ENCODE measurements at regions not wholly inside any gene's neighbourhood (a gene's known extent, or its start where the extent isn't known, plus 50 kb on each side); places are given as distances from the start of the nearest gene placed in this dataset.
"Not testable (repeated sequence)": the region's sequence is repeated elsewhere in the genome, so short reads cannot be mapped to it uniquely, and the experiment has no call there.

DNA sequence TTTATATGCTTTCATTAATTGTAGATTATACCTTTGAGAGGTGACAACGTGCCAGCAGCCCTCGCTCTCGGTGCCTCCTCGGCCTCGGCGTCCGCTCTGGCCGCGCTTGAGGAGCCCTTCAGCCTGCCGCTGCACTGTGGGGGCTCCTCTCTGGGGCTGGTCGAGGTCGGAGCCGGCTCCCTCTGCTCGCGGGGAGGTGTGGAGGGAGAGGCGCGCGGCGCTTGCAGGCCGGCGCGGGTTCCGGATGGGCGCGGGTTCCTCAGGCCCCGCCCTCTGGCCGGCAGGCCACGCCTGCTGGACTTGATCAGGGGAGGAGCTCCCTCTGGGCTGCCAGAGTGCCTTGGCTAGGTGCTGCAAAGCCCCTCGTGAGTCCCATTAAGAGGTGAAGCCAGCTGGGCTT, 321.1 kb upstream of the PCDH18 start:
- no peak for DNase-seq (ENCODE audit: low spot score)

DNA sequence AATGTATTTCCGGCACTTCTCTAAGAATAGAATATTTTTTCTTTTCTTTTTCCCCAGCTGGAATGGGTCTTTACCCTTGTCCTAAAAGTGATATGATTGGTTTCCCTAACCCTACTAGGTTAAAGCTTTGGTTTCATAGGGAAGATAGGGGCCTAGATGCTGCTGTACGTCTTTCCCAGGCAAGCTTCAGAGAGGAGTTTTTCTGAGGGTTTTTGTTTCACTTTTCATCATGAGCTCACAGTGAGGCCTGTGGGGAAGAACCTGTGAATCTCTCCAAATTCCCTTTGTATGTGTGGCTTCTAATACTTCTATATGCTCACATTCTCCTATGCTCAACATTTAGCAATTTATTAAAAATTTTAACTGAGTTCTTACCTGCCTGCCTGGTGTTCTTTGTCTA, 320.0 kb upstream of the PCDH18 start:
- no peak for DNase-seq (ENCODE audit: low spot score)

- DNase-seq (ENCODE audit: low spot score) = no peak
Observed at GRCh38 chr4:137851435-137851834, 319.1 kb upstream of the PCDH18 start.

DNA sequence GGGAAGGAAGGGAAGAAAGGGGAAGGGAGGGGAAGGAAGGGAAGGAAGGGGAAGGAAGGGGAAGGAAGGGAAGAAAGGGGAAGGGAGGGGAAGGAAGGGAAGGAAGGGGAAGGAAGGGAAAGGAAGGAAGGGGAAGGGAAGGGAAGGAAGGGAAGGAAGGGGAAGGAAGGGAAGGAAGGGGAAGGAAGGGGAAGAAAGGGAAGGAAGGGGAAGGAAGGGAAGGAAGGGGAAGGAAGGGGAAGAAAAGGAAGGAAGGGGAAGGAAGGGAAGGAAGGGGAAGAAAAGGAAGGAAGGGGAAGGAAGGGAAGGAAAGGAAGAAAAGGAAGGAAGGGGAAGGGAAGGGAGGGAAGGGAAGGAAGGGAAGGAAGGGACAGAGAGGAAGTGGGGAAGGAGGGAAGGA, 295.7 kb upstream of the PCDH18 start:
- not testable (repeated sequence) for DNase-seq (ENCODE audit: low spot score)

- no peak for DNase-seq (ENCODE audit: low spot score)
Observed at GRCh38 chr4:137825505-137825904, 293.2 kb upstream of the PCDH18 start.

GRCh38 chr4:137823007-137823406, 290.7 kb upstream of the PCDH18 start:
- DNase-seq (ENCODE audit: low spot score) = no peak

GRCh38 chr4:137819964-137820383, 287.7 kb upstream of the PCDH18 start:
- DNase-seq (ENCODE audit: low spot score) = peak; percentile 8

DNA sequence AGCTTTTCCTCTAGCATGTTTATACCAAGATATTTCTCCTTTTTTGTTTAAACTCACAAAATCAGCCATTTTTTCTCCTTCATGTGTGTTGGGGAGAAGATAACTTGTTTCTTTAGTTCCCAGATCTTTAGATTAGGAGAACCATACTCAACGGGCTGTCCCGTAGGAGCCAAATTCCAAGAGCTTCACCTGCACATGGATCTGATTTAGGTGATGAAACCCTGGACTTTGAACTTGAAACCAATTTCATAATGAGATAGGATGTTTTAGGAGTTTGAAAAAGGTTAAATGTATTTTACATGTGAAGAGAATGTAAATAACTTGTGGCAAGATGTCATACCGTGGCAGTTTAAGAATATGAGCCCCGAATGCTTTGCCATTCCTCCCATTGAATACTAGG, 280.0 kb upstream of the PCDH18 start:
- no peak for DNase-seq (ENCODE audit: low spot score)

DNA sequence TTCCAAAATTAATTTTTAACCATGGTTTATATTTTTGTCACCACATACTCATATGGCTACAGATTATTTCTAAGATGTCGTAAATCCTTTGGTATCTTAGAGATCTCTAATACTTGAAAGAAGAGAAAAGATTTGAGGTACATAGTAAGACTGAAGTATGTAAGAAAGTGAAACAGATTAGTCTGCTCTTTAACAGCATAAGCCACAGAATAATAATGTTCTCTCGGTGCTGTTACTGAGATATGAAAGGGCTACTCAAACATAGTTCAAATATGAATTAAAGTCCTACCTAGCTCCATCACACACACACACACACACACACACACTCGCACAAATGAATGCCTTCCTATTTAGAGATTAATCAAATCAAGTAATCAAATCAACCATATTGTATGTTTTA, 274.1 kb upstream of the PCDH18 start:
- no peak for DNase-seq (ENCODE audit: low spot score)

DNA sequence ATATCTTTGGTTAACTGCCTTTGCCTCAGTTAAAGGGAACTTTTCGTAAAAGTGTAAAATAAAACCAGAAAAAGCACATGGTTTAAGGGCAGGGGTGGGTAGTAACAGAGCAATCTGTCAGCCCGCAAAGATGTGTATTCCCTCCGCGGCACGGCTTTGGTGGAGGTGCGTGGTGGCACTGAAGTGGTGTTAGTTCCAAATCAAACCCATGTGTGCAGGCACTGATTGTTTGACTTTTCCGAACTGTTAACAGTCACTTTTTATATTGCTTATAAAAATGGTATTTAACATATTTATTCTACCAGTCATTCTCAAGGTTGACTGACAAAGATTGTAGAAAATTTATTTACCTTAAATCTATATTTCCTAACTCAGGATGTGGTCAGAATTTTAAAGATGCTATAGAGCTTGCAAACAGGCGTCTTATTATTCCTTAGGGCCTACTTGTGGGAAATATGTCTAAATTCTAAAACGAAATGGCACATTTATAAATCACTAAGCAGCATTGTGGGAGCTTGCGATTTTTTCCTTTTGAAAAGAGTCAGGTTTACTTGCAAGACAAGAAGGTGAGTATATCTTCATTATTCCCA, 272.7 kb upstream of the PCDH18 start:
- no peak for DNase-seq (ENCODE audit: low spot score)

- DNase-seq (ENCODE audit: low spot score) = no peak
Observed at GRCh38 chr4:137800861-137801260, 268.6 kb upstream of the PCDH18 start.

- DNase-seq (ENCODE audit: low spot score) = no peak
Observed at GRCh38 chr4:137794764-137795254, 262.5 kb upstream of the PCDH18 start.

DNA sequence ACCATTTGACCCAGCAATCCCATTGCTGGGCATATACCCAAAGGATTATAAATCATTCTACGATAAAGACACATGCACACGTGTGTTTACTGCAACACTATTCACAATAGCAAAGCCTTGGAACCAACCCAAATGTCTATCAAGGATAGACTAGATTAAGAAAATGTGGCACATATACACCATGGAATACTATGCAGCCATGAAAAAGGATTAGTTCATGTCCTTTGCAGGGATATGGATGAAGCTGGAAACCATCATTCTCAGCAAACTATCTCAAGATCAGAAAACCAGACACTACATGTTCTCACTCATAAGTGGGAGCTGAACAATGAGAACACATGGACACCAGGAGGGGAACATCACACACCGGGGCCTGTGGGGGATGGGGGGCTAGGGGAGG, 257.0 kb upstream of the PCDH18 start:
- not testable (repeated sequence) for DNase-seq (ENCODE audit: low spot score)

DNA sequence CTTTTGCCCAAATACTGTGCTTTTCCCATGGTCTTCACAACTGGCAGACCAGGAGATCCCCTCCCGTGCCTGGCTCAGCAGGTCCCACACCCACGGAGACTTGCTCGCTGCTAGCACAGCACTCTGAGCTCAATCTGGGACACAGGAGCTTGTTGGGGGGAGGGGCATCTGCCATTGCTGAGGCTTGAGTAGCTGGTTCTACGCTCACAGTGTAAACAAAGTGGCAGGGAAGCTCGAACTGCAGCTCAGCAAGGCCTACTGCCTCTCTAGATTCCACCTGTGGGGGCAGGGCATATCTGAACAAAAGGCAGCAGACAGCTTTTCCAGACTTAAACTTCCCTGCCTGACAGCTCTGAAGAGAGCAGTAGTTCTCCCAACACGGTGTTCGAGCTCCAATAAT, 251.6 kb upstream of the PCDH18 start:
- not testable (repeated sequence) for DNase-seq (ENCODE audit: low spot score)

DNA sequence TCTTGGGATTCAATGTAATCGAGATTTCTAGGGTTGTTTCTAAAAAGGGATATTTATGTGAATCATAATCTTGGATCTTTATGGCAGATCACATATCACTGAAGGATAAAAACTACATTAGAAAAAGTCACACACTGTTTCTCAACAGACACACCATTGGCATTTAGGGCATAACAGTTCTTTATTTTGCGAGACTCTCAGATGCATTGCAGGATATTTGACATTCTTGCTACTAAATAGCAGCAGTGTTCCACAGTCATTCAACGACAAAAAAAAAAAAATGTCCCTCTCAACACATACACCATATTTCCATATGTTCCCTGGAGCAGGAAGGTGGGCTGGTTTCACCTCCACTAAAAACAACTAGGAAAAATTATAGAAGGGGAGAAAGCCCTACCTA, 243.4 kb upstream of the PCDH18 start:
- DNase-seq (ENCODE audit: low spot score) = no peak

DNA sequence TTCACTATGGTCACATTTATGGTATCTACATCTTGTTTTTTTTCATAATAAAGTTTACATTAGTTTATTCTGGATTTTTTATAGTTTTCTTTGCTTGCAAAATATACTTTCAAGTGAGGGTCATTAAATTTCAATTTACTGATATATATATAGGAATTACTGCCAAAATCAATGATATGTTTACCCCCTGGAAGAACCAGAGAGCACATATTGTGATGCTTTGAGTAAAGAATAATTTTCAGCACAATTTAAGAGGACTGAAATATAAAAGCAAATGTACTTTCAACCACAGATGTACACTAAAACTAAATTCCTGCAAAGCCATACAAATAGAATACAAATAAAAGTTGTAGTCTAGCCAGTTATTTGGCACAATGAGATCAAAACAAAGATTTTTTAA, 242.2 kb upstream of the PCDH18 start:
- DNase-seq (ENCODE audit: low spot score) = no peak

- no peak for DNase-seq (ENCODE audit: low spot score)
Observed at GRCh38 chr4:137768881-137769280, 236.6 kb upstream of the PCDH18 start.

DNA sequence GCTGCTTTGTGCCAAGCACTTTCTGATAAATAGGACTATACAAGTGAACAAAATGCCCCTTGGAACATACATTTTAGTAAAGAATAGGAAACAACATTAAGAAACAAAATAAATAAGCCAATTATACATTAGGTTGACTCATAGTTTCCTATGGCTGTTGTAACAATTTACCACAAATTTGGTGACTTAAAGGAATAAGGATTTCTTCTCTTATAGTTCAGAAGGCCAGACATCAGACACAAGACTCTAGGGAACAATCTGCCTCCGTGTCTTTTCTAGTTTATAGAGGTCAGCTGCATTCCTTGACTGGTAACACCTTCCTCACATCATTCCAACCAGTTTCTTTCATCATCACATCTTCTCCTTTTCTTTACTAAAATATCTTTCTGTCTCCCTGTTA, 235.9 kb upstream of the PCDH18 start:
- DNase-seq (ENCODE audit: low spot score) = no peak

- DNase-seq (ENCODE audit: low spot score) = no peak
Observed at GRCh38 chr4:137762591-137762990, 230.3 kb upstream of the PCDH18 start.

- peak; percentile 1 for DNase-seq (ENCODE audit: low spot score)
Observed at GRCh38 chr4:137754652-137755471, 222.6 kb upstream of the PCDH18 start.

DNA sequence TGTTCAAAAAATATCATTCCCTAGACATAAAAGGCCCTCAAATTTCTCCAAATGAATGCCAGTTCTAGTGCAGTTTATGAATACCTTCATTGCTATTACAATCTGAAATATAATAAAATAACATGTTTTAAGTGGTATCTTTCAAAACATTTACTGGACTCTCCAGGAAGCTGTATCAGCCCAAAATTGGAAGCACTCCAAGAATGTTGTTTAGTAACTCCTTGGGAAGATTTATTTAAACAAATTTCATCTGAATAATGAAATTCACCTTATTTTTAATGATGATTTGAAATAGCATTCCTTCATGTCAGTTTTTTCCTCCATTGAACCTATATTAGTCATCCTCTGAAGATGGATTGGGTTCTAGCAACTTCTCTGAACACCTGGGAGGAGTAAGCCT, 217.2 kb upstream of the PCDH18 start:
- DNase-seq (ENCODE audit: low spot score) = no peak

DNA sequence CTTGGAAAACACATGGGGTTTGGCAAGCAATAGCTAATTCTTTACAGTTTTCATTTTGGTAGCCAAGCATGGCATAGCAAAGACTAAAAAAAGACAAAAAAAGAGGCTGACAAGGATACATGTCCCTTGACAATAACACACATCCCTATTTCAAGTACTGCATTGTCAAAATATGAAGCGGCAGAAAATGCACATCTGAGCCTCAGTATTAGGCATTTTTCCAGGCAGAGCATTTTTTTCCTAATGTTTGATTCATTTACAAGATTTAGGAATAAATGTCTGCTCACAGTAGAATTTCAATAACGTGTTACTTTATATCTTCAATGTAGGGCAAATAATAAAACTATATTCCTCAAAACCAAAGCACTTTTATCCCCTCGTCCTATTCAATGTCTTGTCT, 216.3 kb upstream of the PCDH18 start:
- no peak for DNase-seq (ENCODE audit: low spot score)

GRCh38 chr4:137740141-137740540, 207.8 kb upstream of the PCDH18 start:
- DNase-seq (ENCODE audit: low spot score) = no peak

- no peak for DNase-seq (ENCODE audit: low spot score)
Observed at GRCh38 chr4:137739391-137739790, 207.1 kb upstream of the PCDH18 start.
